SK-N-SH treated with all-trans-retinoic acid at 6 μM for 48 hours (cell line): ENCODE measurements at regions not wholly inside any gene's neighbourhood (a gene's known extent, or its start where the extent isn't known, plus 50 kb on each side); places are given as distances from the start of the nearest gene placed in this dataset.

Source experiments
- ARNTL ChIP-seq: fragments of 450-650 bp; formaldehyde crosslinking; IDR thresholded peaks from 2 replicates; pipeline ENCODE4 v1.5.0; 2020; ENCODE audit warnings: low read depth, mild to moderate bottlenecking, moderate library complexity, borderline replicate concordance
- BACH2 ChIP-seq: fragments of 250-450 bp; sonication (Bioruptor Pico); IDR thresholded peaks from 2 replicates; pipeline ENCODE4 v1.9.0; 2021; ENCODE audit warnings: mild to moderate bottlenecking, borderline replicate concordance
- CREB5 ChIP-seq: fragments of 250-450 bp; sonication (Bioruptor Pico); IDR thresholded peaks from 2 replicates; pipeline ENCODE4 v1.5.1; 2020; ENCODE audit warnings: low read depth, mild to moderate bottlenecking, moderate library complexity
- CSDC2 ChIP-seq: fragments of 250-450 bp; sonication (Bioruptor Pico); IDR thresholded peaks from 2 replicates; pipeline ENCODE4 v1.5.0; 2020; ENCODE audit warnings: mild to moderate bottlenecking, moderate library complexity
- CSRNP3 ChIP-seq: fragments of 250-450 bp; sonication (Bioruptor Pico); IDR thresholded peaks from 2 replicates; pipeline ENCODE4 v1.5.1; 2021; ENCODE audit warnings: mild to moderate bottlenecking, moderate library complexity
- PPARA ChIP-seq: fragments of 250-450 bp; sonication (Bioruptor Pico); IDR thresholded peaks from 2 replicates; pipeline ENCODE4 v1.5.0; 2020; ENCODE audit warnings: mild to moderate bottlenecking, borderline replicate concordance
- SNAI2 ChIP-seq: fragments of 250-450 bp; sonication (Bioruptor Pico); IDR thresholded peaks from 2 replicates; pipeline ENCODE4 v1.5.0; 2020; ENCODE audit warnings: mild to moderate bottlenecking, moderate library complexity
- TSHZ2 ChIP-seq: fragments of 250-450 bp; sonication (Bioruptor Pico); IDR thresholded peaks from 2 replicates; pipeline ENCODE4 v1.5.0; 2020; ENCODE audit warnings: mild to moderate bottlenecking, moderate library complexity
- ZC3H10 ChIP-seq: fragments of 250-450 bp; sonication (Bioruptor Pico); IDR thresholded peaks from 2 replicates; pipeline ENCODE4 v1.5.1; 2021; ENCODE audit warnings: mild to moderate bottlenecking, moderate library complexity
- ZFP3 ChIP-seq: fragments of 250-450 bp; sonication (Bioruptor Pico); IDR thresholded peaks from 2 replicates; pipeline ENCODE4 v1.5.0; 2020; ENCODE audit warnings: mild to moderate bottlenecking, moderate library complexity
- ZFP30 ChIP-seq: fragments of 450-650 bp; formaldehyde crosslinking; IDR thresholded peaks from 2 replicates; pipeline ENCODE4 v1.5.0; 2022; ENCODE audit warnings: mild to moderate bottlenecking, moderate library complexity

- TF ChIP-seq CSRNP3 (CRISPR knock-in tag) (no peak), SNAI2 (CRISPR knock-in tag) (no peak), CSDC2 (CRISPR knock-in tag) (no peak), ZC3H10 (no peak), TSHZ2 (CRISPR knock-in tag) (no peak), PPARA (CRISPR knock-in tag) (no peak), ARNTL (CRISPR knock-in tag) (no peak), ZFP3 (no peak), CREB5 (CRISPR knock-in tag) (no peak), BACH2 (CRISPR knock-in tag) (no peak), ZFP30 (CRISPR knock-in tag) (no peak)
Observed at GRCh38 chr2:123695426-123695825, 329.7 kb upstream of the CNTNAP5 start.
